HepG2 (cell line): ENCODE measurements at regions not wholly inside any gene's neighbourhood (a gene's known extent, or its start where the extent isn't known, plus 50 kb on each side); places are given as distances from the start of the nearest gene placed in this dataset.

ENCODE experiments used
- CEBPG ChIP-seq: IDR thresholded peaks from 2 replicates; pipeline ENCODE4 v1.6.1; 2016
- E2F5 ChIP-seq: sonication (generic); formaldehyde crosslinking; conservative IDR thresholded peaks from 2 replicates; pipeline ENCODE4 v1.4.0; 2020; ENCODE audit warnings: missing genetic modification reagents
- HES4 ChIP-seq: sonication (generic); formaldehyde crosslinking; IDR thresholded peaks from 2 replicates; pipeline ENCODE4 v1.9.0; 2021; ENCODE audit warnings: mild to moderate bottlenecking, missing genetic modification reagents, borderline replicate concordance
- WIZ ChIP-seq: sonication (generic); formaldehyde crosslinking; IDR thresholded peaks from 2 replicates; pipeline ENCODE4 v1.5.1; 2020; ENCODE audit warnings: mild to moderate bottlenecking, missing genetic modification reagents
- ZEB1 ChIP-seq: IDR thresholded peaks from 2 replicates; pipeline ENCODE4 v1.6.1; 2012; ENCODE audit warnings: mild to moderate bottlenecking, low read depth, inconsistent platforms; ENCODE audit not compliant: insufficient replicate concordance
- ZNF142 ChIP-seq: sonication (generic); formaldehyde crosslinking; IDR thresholded peaks from 2 replicates; pipeline ENCODE4 v1.4.0; 2020; ENCODE audit warnings: missing genetic modification reagents
- ZNF550 ChIP-seq: sonication (generic); formaldehyde crosslinking; IDR thresholded peaks from 2 replicates; pipeline ENCODE4 v1.4.0; 2020; ENCODE audit warnings: mild to moderate bottlenecking, missing genetic modification reagents, borderline replicate concordance
- ZNF781 ChIP-seq: sonication (generic); formaldehyde crosslinking; IDR thresholded peaks from 2 replicates; pipeline ENCODE4 v1.5.1; 2020; ENCODE audit warnings: borderline replicate concordance, mild to moderate bottlenecking, missing genetic modification reagents; ENCODE audit errors: not compliant biosample characterization
- TF ChIP-seq, protein P1 (sequence below): fragments of 450-650 bp; IDR thresholded peaks from 2 replicates; pipeline ENCODE4 v1.6.1; 2017; ENCODE audit warnings: mild to moderate bottlenecking

- no peak for TF ChIP-seq ZNF142
- TF ChIP-seq ZNF550 (CRISPR knock-in tag), result no peak
- no peak for TF ChIP-seq HES4 (CRISPR knock-in tag)
- no peak for TF ChIP-seq ZEB1
- no peak for TF ChIP-seq E2F5 (CRISPR knock-in tag)
- TF ChIP-seq ZNF781 (CRISPR knock-in tag), result no peak
- TF ChIP-seq, protein P1, sequence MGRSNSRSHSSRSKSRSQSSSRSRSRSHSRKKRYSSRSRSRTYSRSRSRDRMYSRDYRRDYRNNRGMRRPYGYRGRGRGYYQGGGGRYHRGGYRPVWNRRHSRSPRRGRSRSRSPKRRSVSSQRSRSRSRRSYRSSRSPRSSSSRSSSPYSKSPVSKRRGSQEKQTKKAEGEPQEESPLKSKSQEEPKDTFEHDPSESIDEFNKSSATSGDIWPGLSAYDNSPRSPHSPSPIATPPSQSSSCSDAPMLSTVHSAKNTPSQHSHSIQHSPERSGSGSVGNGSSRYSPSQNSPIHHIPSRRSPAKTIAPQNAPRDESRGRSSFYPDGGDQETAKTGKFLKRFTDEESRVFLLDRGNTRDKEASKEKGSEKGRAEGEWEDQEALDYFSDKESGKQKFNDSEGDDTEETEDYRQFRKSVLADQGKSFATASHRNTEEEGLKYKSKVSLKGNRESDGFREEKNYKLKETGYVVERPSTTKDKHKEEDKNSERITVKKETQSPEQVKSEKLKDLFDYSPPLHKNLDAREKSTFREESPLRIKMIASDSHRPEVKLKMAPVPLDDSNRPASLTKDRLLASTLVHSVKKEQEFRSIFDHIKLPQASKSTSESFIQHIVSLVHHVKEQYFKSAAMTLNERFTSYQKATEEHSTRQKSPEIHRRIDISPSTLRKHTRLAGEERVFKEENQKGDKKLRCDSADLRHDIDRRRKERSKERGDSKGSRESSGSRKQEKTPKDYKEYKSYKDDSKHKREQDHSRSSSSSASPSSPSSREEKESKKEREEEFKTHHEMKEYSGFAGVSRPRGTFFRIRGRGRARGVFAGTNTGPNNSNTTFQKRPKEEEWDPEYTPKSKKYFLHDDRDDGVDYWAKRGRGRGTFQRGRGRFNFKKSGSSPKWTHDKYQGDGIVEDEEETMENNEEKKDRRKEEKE, result no peak
- TF ChIP-seq CEBPG, result no peak
- no peak for TF ChIP-seq WIZ (CRISPR knock-in tag)
- TF ChIP-seq, all 625 proteins: peak for 0
Observed at GRCh38 chr4:123023647-123024046, 101.2 kb upstream of the NUDT6 start (continued).
